Mesendoderm (in vitro differentiated cells): ENCODE measurements at regions not wholly inside any gene's neighbourhood (a gene's known extent, or its start where the extent isn't known, plus 50 kb on each side); places are given as distances from the start of the nearest gene placed in this dataset.

ENCODE experiments used
- DNase-seq: peaks from one replicate; pipeline ENCODE4 v3.0.0; 2013
- H2AK5ac ChIP-seq: 2 replicates; pipeline ENCODE4 v1.6.1; 2013; ENCODE audit warnings: low read length, inconsistent platforms
- H2BK120ac ChIP-seq: 2 replicates; pipeline ENCODE4 v1.6.1; 2013; ENCODE audit warnings: low read depth, mild to moderate bottlenecking, low read length, moderate library complexity, mixed read lengths
- H2BK15ac ChIP-seq: replicated peaks from 2 replicates; pipeline ENCODE4 v1.6.1; 2013; ENCODE audit warnings: low read depth, mild to moderate bottlenecking, moderate library complexity
- H2BK5ac ChIP-seq: 2 replicates; pipeline ENCODE4 v1.6.1; 2013; ENCODE audit warnings: low read length, inconsistent platforms
- H3K18ac ChIP-seq: 2 replicates; pipeline ENCODE4 v1.6.1; 2013; ENCODE audit warnings: mild to moderate bottlenecking, low read length, mixed read lengths
- H3K23ac ChIP-seq: one replicate; pipeline ENCODE4 v1.6.1; 2013; ENCODE audit warnings: low read length
- H3K27ac ChIP-seq: 2 replicates; pipeline ENCODE4 v1.5.1; 2013; ENCODE audit warnings: low read depth, mild to moderate bottlenecking, inconsistent platforms, low read length, moderate library complexity
- H3K27me3 ChIP-seq: 2 replicates; pipeline ENCODE4 v1.6.1; 2013; ENCODE audit warnings: low read length, control low read depth, mild to moderate bottlenecking, inconsistent platforms; ENCODE audit not compliant: insufficient read depth, poor library complexity
- H3K36me3 ChIP-seq: 2 replicates; pipeline ENCODE4 v1.6.1; 2013; ENCODE audit warnings: low read length, inconsistent platforms; ENCODE audit not compliant: control insufficient read depth, insufficient read depth
- H3K4ac ChIP-seq: one replicate; pipeline ENCODE4 v1.6.1; 2013; ENCODE audit warnings: low read depth, mild to moderate bottlenecking, low read length, moderate library complexity
- H3K4me1 ChIP-seq: 2 replicates; pipeline ENCODE4 v1.6.1; 2013; ENCODE audit warnings: low read depth, low read length, inconsistent platforms; ENCODE audit not compliant: control insufficient read depth
- H3K4me2 ChIP-seq: 2 replicates; pipeline ENCODE4 v1.6.1; 2013; ENCODE audit warnings: low read length
- H3K4me3 ChIP-seq: 2 replicates; pipeline ENCODE4 v1.5.1; 2013; ENCODE audit warnings: mild to moderate bottlenecking, low read length
- H3K56ac ChIP-seq: one replicate; pipeline ENCODE4 v1.6.1; 2013; ENCODE audit warnings: low read length
- H3K79me1 ChIP-seq: 2 replicates; pipeline ENCODE4 v1.6.1; 2013; ENCODE audit warnings: low read length, inconsistent platforms
- H3K79me2 ChIP-seq: 2 replicates; pipeline ENCODE4 v1.6.1; 2013; ENCODE audit warnings: mild to moderate bottlenecking, low read length; ENCODE audit not compliant: control insufficient read depth, insufficient read depth
- H3K9ac ChIP-seq: 2 replicates; pipeline ENCODE4 v1.6.1; 2013; ENCODE audit warnings: low read length, inconsistent platforms
- H4K5ac ChIP-seq: one replicate; pipeline ENCODE4 v1.6.1; 2013; ENCODE audit warnings: low read length
- H4K8ac ChIP-seq: one replicate; pipeline ENCODE4 v1.6.1; 2013; ENCODE audit warnings: low read depth, mild to moderate bottlenecking, control low read depth, low read length, moderate library complexity
- WGBS: extraction: QIAGEN DNeasy Blood & Tissue Kit; methylation state at CpG from one replicate; pipeline ENCODE4 v1.1.7; 2013; ENCODE audit warnings: low lambda C conversion rate, missing lambda C conversion rate; ENCODE audit not compliant: insufficient coverage; ENCODE audit errors: extremely low coverage; 5-methylcytosine and 5-hydroxymethylcytosine counted together

DNA sequence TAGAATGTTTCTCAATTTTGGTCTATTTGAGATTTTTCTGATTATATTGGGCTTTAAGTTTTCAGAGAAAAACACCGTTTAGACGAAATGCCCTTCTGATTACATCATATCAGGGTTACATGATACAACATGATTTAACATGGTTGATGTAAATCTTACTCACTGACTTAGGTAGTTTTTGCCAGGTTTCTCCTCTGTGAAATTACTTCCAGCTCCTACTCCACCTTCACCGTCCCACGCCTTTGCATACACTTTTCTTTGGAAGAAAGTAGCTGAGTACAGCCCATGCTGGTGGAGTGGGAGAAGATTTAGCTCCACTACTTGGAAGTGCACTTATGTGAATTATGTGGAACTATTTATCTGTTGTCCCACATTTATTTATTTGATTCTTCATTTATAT is 433.2 kb upstream of the KLHL1 start:
- no peak for DNase-seq
- no peak overlapping the region for H2BK5ac ChIP-seq
- no peak overlapping the region for H3K9ac ChIP-seq
- H2AK5ac ChIP-seq = no peak overlapping the region
- no peak overlapping the region for H3K27ac ChIP-seq
- H3K4me2 ChIP-seq = no peak overlapping the region
- H4K5ac ChIP-seq = no peak overlapping the region
- no peak overlapping the region for H2BK120ac ChIP-seq
- no peaks in the 10 kb centered on the region for H3K36me3 ChIP-seq
- no peaks in the 10 kb centered on the region for H3K27me3 ChIP-seq
- H3K4me1 ChIP-seq = no peaks in the 10 kb centered on the region
- H2BK15ac ChIP-seq = no peak overlapping the region
- H3K23ac ChIP-seq = no peak overlapping the region
- H3K79me1 ChIP-seq = no peaks in the 10 kb centered on the region
- H4K8ac ChIP-seq = no peak overlapping the region
- no peaks in the 10 kb centered on the region for H3K79me2 ChIP-seq
- no peak overlapping the region for H3K4ac ChIP-seq
- WGBS = no CpG with 5 or more reads among the region's 4 CpGs
- no peak overlapping the region for H3K18ac ChIP-seq
- H3K56ac ChIP-seq = no peak overlapping the region
- no peak overlapping the region for H3K4me3 ChIP-seq

GRCh38 chr13:70534466-70534865 is 426.2 kb upstream of the KLHL1 start:
- no peak for DNase-seq
- no peaks in the 10 kb centered on the region for H3K27me3 ChIP-seq
- H3K27ac ChIP-seq = no peak overlapping the region
- no peak overlapping the region for H2BK5ac ChIP-seq
- no peaks in the 10 kb centered on the region for H3K79me2 ChIP-seq
- no CpG with 5 or more reads among the region's 3 CpGs for WGBS
- H3K9ac ChIP-seq = no peak overlapping the region
- no peak overlapping the region for H2BK120ac ChIP-seq
- no peak overlapping the region for H2BK15ac ChIP-seq
- H3K56ac ChIP-seq = no peak overlapping the region
- no peak overlapping the region for H2AK5ac ChIP-seq
- H3K4me3 ChIP-seq = no peak overlapping the region
- no peak overlapping the region for H3K4ac ChIP-seq
- H3K4me2 ChIP-seq = no peak overlapping the region
- H4K8ac ChIP-seq = no peak overlapping the region
- H3K18ac ChIP-seq = no peak overlapping the region
- H3K4me1 ChIP-seq = no peaks in the 10 kb centered on the region
- H3K23ac ChIP-seq = no peak overlapping the region
- no peaks in the 10 kb centered on the region for H3K36me3 ChIP-seq
- H3K79me1 ChIP-seq = no peaks in the 10 kb centered on the region
- H4K5ac ChIP-seq = no peak overlapping the region

DNA sequence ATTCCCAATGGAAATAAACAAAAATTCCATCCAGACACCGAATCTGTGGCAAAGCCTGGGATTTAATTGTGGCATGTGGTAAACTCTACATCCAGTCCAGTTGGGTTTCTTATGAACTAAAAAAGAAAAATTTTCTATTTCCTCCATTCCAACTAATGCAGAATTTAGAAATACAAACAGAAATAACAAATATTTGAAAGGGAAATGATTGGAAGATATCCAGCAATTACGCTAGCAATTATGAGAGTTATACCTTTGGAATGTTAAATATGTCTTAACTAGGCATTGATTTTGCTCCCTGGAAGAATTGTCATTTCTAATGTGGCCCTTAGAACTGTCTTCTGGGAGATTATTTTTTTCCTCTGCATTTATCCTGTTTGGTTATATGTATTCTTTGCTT is 421.4 kb upstream of the KLHL1 start:
- Histone ChIP-seq H2BK5ac (no peak overlapping the region), H3K4me3 (no peak overlapping the region), H3K56ac (no peak overlapping the region), H3K4me2 (no peak overlapping the region), H3K4ac (no peak overlapping the region), H3K9ac (no peak overlapping the region), H4K5ac (no peak overlapping the region), H3K23ac (no peak overlapping the region), H3K27ac (no peak overlapping the region), H3K27me3 (no peaks in the 10 kb centered on the region), H3K36me3 (no peaks in the 10 kb centered on the region), H3K79me2 (no peaks in the 10 kb centered on the region), H3K79me1 (no peaks in the 10 kb centered on the region), H3K18ac (no peak overlapping the region), H3K4me1 (no peaks in the 10 kb centered on the region), H4K8ac (no peak overlapping the region), H2BK120ac (no peak overlapping the region), H2BK15ac (no peak overlapping the region), H2AK5ac (no peak overlapping the region)
- no CpG with 5 or more reads among the region's 2 CpGs for WGBS
- DNase-seq = no peak

DNA sequence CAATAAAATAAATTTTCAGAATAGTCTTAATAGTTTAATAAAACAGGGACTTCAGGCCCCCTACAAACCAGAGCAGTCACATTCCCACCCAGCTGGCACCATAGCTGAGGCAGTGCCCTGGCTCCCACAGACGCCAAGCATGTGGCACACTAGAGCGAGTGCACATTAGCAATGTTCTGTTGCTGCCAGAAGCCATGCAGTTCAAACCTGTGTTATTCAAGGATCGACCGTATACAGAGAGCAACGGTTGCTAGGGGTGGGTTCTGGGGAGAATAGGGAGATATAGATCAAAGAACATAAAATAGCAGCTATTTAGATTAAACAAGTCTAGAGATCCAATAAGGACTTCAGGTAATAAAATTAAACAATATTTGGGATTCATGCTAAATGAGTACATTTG is 419.3 kb upstream of the KLHL1 start:
- Histone ChIP-seq H3K79me2 (no peaks in the 10 kb centered on the region), H2BK15ac (no peak overlapping the region), H3K9ac (no peak overlapping the region), H3K27ac (no peak overlapping the region), H3K18ac (no peak overlapping the region), H3K4me1 (no peaks in the 10 kb centered on the region), H3K36me3 (no peaks in the 10 kb centered on the region), H3K4me3 (no peak overlapping the region), H4K5ac (no peak overlapping the region), H4K8ac (no peak overlapping the region), H2BK5ac (no peak overlapping the region), H3K56ac (no peak overlapping the region), H3K4ac (no peak overlapping the region), H3K27me3 (no peaks in the 10 kb centered on the region), H3K79me1 (no peaks in the 10 kb centered on the region), H3K4me2 (no peak overlapping the region), H3K23ac (no peak overlapping the region), H2BK120ac (no peak overlapping the region), H2AK5ac (no peak overlapping the region)
- WGBS = no CpG with 5 or more reads among the region's 5 CpGs
- DNase-seq = no peak

- Histone ChIP-seq H2BK15ac (no peak overlapping the region), H3K4me2 (no peak overlapping the region), H4K8ac (no peak overlapping the region), H3K27me3 (no peaks in the 10 kb centered on the region), H2AK5ac (no peak overlapping the region), H4K5ac (no peak overlapping the region), H3K27ac (no peak overlapping the region), H3K79me1 (no peaks in the 10 kb centered on the region), H3K9ac (no peak overlapping the region), H2BK120ac (no peak overlapping the region), H3K36me3 (no peaks in the 10 kb centered on the region), H3K79me2 (no peaks in the 10 kb centered on the region), H2BK5ac (no peak overlapping the region), H3K4me3 (no peak overlapping the region), H3K56ac (no peak overlapping the region), H3K4me1 (no peaks in the 10 kb centered on the region), H3K18ac (no peak overlapping the region), H3K23ac (no peak overlapping the region), H3K4ac (no peak overlapping the region)
- WGBS = no CpG with 5 or more reads among the region's 2 CpGs
- no peak for DNase-seq
These were observed 415.4 kb upstream of the KLHL1 start for GRCh38 chr13:70523622-70524021.

- H3K79me1 ChIP-seq = no peaks in the 10 kb centered on the region
- H2AK5ac ChIP-seq = no peak overlapping the region
- H3K79me2 ChIP-seq = no peaks in the 10 kb centered on the region
- H4K8ac ChIP-seq = no peak overlapping the region
- H3K9ac ChIP-seq = no peak overlapping the region
- H3K4me2 ChIP-seq = no peak overlapping the region
- DNase-seq = no peak
- no peaks in the 10 kb centered on the region for H3K4me1 ChIP-seq
- no peak overlapping the region for H3K4ac ChIP-seq
- no peak overlapping the region for H2BK120ac ChIP-seq
- H3K23ac ChIP-seq = no peak overlapping the region
- no peak overlapping the region for H3K56ac ChIP-seq
- H2BK5ac ChIP-seq = no peak overlapping the region
- H3K18ac ChIP-seq = no peak overlapping the region
- no peak overlapping the region for H3K27ac ChIP-seq
- H4K5ac ChIP-seq = no peak overlapping the region
- H3K36me3 ChIP-seq = no peaks in the 10 kb centered on the region
- no peak overlapping the region for H2BK15ac ChIP-seq
- H3K27me3 ChIP-seq = no peaks in the 10 kb centered on the region
- WGBS = no CpG with 5 or more reads among the region's 2 CpGs
- no peak overlapping the region for H3K4me3 ChIP-seq
These were observed 412.2 kb upstream of the KLHL1 start for GRCh38 chr13:70520275-70521036.
